ENCODE measurements at regions not wholly inside any gene's neighbourhood (a gene's known extent, or its start where the extent isn't known, plus 50 kb on each side); places are given as distances from the start of the nearest gene placed in this dataset.
"Not testable (repeated sequence)": the region's sequence is repeated elsewhere in the genome, so short reads cannot be mapped to it uniquely, and the experiment has no call there.

DNA sequence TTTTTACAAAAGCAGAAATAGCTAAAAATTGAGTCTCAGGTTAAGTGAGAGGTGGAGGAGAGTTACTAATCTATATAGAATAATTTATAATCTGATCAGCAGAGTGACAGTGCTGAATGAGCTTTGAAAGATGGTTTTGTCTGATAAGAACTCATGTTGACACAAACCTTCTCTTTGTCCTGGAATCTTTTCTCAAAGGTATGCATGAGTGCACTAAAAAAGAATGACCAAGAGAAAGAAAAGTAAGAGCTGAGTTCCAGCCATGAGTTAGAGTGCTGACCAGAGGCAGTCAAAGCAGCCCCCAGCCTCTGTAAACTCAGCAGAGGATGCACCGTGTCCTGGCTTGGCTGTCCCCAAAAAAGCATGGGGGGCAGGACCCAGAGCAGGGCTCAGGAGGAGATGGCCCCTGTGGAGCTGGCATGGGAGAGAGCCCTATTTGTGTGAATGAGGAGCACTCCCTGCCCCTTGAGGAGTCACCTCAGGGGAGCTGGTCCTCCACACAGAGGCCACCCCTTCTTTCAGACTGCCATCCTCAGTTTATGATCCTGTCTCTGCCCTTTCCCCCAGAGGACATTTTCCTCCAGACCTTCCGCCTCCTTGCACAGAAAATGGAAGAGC is 129.8 kb downstream of the SEC23A start:
- DNase-seq (ENCODE audit: low read depth): no peak

DNA sequence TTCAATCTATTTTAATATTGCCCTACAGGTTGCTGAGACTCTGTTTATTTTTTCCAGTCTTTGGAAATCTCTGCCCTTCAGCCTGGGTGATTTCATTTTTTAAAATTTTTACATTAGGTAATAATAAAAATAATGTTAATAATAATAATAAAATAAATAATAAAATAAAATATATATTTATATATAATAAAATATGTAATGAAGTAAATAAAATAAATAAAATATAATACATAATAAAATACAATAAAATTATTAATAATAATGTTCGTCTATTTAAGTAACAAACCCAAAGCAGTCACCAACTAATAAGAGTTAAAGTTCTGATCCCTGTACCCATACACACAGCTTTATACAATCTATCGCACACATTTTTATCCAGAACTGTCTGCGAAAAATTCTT is 130.5 kb downstream of the SEC23A start:
- no peak for DNase-seq (ENCODE audit: low read depth)

DNA sequence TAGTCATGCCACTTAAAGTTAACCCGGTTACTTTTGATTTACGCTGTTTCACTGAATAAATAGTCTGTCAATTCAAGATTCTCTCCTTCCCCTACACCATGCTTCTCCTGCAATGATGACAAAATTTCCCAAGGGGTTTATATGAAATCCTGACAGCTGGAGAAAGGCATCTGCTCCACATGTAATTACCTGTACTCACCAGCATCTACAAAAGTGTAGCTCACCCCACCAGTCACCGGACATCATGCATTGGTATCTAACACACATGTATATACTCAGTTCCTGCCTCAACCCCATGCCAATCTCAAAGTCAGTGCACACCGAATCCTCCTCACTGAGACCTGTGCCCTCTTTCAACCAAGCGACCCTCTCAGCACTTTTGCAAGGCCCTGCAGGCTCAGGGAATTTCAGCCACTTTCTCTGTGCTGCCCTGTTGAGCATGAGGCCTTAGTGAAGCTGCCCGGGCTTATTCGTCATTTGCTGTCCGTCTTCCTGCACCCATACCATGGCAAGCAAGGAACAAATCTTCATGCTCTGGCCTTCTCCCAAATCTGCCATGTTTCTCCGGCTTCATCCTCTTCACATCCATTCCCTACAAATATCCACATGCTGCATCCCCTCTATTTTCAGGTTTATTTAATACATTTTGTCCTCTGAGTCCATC is 131.6 kb downstream of the SEC23A start:
- DNase-seq (ENCODE audit: low read depth): no peak

DNA sequence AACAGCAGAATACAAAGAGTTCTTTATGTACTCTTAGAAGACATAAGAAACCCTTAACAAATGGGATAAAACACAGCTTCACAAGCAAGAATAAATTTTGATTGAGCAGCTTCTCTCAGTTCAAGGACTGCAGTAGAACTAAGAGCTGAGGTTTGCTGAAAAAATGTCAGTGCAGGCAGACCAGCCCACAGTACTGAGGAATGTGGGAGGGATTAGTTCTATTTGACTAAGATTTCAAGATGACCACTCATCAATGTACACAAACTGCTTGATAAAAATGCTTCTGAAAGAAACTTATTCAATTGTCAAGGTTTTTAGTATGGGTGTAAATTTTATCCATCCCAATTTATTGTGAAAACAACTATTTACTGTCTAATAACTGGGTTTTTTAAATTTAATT is 138.4 kb downstream of the SEC23A start:
- no peak for DNase-seq (ENCODE audit: low read depth)

DNA sequence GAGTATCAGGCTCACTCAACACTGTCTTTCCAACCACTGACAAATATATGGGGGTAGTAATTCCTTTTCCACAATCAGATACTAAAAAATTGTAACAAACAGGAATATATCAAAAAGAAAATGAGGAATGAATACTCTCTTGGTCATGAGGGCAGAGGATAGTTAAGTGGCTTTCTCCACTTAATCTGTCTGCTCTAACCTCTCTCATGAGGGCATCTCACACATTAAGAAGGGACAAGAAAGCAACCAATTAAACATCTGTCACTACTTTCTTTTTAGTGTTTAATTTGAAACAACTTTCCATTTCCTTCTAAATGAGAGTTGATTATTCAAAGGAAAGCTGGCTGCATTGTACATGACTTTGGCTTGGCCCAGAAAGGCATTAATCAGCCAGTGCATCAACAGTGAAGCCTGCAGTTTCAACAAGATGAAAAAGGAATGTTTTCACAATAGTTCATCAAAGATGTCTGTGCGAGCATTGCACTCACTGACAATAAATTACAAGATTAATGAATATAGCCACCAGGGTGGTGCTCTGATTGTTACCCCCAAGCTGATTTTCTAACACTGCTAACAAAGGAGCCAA is 142.0 kb downstream of the SEC23A start:
- no peak for DNase-seq (ENCODE audit: low read depth)

DNA sequence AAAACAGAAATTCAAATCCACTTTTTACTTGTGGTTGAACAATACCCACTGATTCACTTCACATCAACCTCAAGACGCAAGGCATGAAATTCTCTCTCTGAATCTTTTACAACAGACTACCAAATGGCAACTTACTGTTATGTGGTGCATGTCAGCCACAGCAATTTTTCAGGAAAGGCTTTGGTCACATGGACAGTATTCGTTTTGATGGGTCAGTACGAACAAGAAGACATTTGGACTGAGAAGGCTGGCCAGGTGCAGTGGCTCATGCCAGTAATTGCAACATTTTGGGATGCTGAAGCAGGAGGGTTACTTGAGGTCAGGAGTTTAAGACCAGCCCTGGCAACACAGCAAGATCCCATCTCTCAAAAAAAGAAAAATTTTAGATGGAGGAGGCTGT is 144.0 kb downstream of the SEC23A start:
- DNase-seq (ENCODE audit: low read depth): no peak

DNA sequence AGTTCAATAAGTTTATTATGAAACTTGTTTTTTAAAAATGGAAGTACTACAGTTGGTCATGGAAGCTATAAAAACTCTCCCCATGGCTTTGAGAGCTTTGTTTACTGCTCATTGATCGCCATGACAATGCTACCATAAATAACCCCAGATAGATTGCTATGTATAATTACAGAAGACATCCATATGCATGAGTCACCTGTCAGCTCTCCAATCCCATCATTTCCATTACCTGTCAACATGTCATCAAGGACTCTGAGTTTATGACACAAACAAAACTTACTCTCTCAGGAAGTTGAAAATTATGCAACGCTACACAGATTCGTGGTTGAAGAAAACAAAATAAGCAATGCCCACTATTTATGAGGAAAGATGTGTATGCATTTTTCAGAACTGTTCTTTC is 144.4 kb downstream of the SEC23A start:
- no peak for DNase-seq (ENCODE audit: low read depth)

DNA sequence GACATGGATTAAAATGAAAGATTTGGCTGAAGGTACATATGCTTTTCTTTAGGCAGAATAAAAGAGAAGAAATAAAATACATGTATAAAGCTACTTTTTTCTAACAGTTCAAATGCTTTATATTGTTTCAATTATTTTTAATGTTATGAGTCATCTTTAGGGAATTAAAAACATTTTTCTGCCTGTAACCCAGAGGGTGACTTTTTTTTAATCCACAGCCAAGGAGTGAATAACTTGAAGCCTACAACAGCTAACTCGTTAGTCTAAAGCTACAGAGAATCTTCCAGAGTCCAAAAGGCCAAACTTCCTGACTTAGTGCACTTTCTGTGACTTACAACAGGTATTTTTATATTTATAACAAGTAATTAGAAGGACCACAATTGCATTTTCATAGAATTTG is 151.6 kb downstream of the SEC23A start:
- DNase-seq (ENCODE audit: low read depth): no peak

DNA sequence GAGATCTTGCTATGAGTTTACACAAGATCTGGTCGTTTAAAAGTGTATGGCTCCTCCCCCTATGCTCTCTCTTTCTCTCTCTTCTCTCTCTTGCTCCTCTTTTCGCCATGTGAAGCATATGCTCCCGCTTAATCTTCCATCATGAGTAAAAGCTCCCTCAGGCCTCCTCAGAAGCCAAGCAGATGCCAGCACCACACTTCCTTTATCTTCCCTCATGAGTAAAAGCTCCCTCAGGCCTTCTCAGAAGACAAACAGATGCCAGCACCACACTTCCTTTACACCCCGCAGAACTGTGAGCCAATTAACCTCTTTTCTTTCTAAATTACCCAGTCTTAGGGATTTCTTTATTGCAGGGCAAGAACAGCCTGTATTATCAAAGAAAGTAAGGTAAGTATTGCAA is 152.4 kb downstream of the SEC23A start:
- no peak for DNase-seq (ENCODE audit: low read depth)

DNA sequence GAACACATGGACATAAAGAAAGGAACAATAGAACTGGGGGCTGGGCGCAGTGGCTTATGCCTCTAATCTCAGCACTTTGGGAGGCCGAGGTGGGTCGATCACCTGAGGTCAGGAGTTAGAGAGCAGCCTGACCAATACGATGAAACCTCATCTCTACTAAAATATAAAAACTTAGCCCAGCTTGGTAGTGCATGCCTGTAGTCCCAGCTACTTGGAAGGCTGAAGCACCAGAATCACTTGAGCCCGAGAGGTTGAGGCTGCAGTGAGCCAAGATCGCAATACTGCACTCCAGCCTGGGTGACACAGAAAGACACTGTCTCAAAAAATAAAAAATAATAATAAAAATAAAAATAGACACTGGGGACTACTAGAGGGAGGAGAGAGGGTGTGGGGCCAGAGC is 154.5 kb downstream of the SEC23A start:
- DNase-seq (ENCODE audit: low read depth): no peak

DNA sequence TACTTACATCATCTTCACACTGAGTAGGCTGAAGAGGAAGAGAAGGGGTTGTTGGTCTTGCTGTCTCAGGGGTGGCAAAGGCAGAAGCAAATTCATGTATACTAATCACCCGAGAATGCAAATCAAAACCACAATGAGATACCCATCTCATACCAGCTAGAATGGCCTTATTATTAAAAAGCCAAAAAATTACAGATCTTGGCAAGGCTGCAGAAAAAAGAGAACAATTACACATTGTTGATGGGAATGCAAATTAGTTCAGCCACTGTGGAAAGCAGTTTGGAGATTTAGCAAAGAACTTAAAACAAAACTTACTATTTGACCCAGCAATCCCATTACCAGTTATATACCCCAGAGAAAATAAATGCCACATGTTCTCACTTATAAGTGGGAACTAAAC is 154.9 kb downstream of the SEC23A start:
- DNase-seq (ENCODE audit: low read depth): no peak

DNA sequence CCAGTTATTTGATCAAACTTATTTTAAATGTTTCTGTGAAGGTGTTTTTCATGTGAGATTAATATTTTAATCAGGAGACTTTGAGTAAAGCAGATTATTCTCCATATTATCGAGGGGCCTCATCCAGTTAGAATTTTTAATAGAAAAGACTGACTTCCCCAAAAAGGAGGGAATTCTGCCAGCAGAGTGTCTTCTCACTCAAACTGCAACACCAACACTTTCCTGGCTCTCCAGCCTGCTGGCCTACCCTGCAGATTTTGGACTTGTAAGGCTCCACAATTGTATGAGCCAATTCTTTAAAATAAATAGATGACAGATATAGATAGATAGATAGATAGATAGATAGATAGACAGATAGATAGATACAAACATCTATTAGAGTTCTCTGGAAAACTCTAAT is 155.7 kb downstream of the SEC23A start:
- DNase-seq (ENCODE audit: low read depth): no peak

DNA sequence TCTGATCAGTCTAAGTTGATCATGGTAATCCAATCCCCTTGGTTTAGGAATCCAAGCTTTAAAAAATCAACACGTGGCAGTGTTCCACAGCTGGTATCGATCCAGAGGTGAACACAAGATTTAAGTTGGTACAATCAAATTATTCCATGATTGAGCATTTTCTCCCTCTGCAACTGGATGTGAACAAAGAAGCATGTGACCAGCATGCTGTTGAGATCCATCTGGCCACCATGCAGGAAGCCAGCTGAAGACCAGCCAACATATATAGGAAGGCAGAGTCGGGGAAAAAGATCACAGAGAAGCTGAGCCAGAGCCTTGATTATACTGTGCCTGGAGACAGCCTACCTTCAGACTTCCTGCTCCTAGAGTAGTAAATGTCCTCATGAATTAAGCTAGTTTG is 158.3 kb downstream of the SEC23A start:
- no peak for DNase-seq (ENCODE audit: low read depth)

DNA sequence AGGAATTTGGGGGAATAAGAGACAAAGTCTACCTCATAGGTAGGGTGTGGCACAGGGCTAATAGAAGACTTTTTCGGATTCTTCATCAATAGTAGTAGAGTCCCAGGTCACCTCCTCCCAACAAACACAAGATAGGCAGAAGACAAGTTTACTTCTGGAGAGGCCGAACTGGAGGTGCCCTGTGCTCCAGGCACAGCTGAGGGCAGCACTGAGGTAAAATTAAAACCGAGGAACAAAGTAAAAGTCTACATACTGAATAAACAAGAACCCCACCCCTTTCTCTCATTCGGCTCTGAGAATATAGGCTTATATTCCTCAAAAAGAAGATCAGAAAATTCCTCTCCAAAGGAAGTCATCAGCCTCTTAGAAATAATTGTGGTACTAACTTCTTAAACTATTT is 161.5 kb downstream of the SEC23A start:
- no peak for DNase-seq (ENCODE audit: low read depth)

DNA sequence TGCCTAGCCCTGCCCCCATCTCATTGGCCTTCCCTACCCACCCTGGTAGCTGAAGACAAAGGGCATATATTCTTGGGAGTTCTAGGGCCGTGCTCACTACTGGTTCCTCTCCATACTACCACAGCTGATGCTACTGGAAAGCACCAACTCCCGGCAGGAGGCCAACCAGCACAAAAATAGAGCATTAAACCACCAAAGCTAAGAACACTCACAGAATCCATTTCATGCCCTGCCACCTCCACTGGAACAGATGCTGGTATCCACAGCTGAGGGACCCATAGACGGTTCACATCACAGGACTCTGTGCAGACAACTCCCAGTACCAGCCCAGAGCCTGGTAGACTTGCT is 170.4 kb downstream of the SEC23A start:
- DNase-seq (ENCODE audit: low read depth): not testable (repeated sequence)

DNA sequence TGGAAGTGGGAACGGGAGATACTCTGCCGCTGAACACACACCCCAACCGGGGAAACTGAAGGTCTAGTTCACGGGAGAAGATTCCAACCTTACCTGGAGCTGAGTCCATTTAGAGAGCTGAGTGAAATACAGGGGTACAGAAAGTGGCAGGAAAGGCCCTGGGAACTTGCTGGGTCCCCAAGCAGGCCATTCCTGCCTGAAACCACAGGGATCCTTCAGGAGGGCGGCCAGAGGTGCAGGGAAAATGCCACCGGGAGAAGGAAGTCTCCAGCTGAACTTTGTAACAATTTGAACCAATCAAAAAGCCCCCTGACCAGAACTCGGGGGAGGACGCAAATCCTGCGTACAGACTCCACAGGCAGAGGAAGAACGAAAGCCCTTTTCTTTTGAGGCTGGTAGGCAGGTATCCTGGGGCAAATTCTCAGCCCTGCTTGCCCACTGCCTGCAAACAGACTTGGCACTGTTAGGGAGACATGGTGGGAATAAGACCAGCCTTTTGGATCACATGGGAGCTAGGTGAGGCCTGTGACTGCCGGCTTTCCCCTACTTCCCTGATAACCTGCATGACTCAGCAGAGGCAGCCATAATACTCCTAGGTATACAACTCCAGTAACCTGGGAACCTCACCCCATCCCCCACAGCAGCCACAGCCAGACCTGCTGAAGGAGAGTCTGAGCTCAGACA is 170.9 kb downstream of the SEC23A start:
- DNase-seq (ENCODE audit: low read depth): no peak

DNA sequence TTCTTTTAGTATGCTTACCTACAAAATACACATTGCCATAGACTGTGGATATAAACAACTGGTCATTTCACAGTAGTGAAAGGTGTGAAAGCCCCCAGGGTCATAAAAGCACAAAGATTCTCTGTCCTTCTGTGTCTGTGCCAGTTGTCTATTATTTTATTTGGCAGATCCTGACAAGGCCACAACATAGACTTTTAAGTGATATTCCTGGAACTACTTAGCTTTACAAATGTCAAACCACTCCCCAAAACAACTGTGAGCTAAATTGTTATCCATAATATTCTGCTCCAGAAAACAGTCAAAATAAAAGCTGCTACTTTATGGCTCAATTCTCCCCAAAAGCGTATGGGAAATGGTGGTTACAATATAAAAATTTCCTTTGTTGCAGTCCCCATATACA is 172.1 kb downstream of the SEC23A start:
- no peak for DNase-seq (ENCODE audit: low read depth)

DNA sequence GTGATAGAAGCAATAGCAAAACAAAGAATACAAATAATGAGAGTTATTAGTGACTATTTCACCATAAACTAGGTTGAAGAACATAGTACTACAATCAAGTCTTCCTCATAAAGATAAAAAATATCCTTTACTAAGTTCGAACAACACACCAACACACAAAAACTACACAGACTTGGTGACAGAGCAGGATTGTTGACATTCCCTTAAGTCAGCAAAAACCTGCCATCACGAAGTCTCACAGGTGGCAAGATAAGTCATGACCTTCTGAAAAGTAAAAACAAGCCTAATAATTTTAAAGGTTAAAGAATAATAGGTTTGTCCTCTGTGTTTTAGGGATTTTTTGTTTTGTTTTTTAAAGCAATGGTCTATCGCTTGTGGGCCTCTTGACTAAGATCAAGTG is 173.0 kb downstream of the SEC23A start:
- DNase-seq (ENCODE audit: low read depth): no peak

DNA sequence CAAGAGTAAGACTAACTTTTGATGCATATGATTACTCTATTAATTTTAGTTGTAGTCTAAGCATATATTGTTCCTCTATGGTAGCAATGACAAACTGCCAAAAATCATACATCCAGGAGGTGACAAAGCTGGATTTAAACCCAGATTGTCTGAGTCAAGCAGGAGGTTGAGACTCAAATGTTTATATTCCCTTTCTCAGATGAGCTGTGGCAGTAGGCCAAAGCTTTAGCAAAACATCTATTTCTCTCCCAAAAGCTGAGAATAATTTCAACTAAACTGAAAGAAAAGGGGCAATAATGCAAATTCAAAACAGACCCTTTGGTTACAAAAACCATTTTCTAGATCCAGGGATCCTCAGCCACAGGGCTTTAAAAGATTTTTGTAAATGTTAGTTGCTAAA is 173.6 kb downstream of the SEC23A start:
- no peak for DNase-seq (ENCODE audit: low read depth)

DNA sequence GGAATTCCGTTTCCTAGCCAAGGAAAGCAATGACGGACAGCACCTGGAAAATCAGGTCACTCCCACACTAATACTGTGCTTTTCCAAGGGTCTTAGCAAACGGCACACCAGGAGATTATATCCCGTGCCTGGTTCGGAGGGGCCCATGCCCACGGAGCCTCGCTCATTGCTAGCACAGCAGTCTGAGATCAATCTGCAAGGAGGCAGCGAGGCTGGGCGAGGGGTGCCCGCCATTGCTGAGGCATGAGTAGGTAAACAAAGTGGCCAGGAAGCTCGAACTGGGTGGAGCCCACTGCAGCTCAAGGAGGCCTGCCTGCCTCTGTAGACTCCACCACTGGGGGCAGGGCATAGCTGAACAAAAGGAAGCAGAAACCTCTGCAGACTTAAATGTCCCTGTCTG is 181.1 kb downstream of the SEC23A start:
- not testable (repeated sequence) for DNase-seq (ENCODE audit: low read depth)

DNA sequence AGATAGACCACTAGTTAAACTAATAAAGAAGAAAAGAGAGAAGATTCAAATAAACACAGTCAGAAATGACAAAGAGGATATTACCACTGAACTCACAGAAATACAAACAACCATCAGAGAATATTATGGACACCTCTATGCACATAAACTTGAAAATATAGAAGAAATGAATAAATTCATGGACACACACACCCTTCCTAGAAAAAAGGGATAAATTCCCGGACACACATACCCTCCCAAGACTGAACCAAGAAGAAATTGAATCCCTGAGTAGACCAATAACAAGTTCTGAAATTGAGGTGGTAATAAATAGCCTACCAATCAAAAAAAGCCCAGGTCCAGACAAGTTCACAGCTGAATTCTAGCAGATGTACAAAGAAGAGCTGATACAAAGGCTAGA is 187.9 kb downstream of the SEC23A start:
- no peak for DNase-seq (ENCODE audit: low read depth)

DNA sequence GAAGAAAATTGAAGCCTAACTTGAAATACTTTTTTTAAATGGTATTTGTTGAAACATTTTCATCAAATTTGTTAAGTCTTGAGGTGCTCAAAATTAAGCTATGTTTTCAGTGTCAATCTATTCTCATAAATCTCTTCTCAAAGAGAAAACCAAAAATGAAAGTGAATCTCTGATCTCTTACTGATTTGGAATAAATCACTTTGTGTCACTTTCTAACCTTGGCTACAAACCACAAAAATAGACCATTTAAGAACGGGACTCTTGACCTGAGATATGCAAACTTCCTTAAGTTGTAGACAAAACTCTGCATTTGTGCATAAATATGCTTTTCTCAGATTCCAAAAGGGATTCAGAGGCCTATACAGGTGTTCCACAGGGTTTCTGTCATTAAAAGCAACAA is 192.9 kb downstream of the SEC23A start:
- DNase-seq (ENCODE audit: low read depth): no peak

DNA sequence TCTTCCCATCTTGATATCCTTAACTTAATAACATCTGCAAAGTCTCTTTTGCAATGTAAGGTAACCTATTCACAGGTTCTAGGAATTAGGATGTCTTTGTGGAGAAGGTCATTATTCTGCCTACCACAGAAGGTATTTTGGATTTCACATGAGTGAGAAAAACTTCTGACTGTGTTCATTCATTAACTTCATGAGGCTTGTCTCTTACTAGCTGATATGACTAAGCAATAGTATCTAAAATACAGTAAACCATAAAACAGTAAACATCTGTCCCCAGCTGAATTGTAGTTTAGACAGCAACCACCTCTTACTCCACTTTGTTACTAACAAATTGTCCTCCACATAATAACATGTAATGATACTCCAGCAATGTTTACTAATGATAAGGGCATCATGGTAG is 198.1 kb downstream of the SEC23A start:
- no peak for DNase-seq (ENCODE audit: low read depth)

DNA sequence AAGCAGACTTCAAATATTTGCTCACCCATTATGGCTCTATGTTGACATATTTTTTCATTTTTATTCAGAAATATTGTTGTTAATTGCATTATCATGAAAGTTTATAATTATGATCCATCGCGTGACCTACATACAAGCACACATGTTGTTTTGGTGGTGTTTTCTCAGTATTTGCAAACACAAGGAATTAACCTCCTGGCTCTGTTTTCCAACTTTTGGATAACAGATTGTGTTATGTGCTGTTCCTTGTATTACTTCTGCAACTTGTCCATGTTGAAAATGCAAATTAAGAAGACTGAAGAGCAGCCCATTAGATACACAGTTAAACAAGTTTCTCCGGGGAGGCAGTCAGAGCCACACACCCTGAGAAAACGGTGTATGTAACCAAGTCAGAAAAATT is 201.2 kb downstream of the SEC23A start:
- DNase-seq (ENCODE audit: low read depth): no peak
